ENCODE measurements at regions not wholly inside any gene's neighbourhood (a gene's known extent, or its start where the extent isn't known, plus 50 kb on each side); places are given as distances from the start of the nearest gene placed in this dataset.

GRCh38 chr2:221198309-221198708 lies 373.8 kb downstream of the EPHA4 start:
- no peak overlapping the region for H2BK5ac ChIP-seq (ENCODE audit: low read length)
- H4K8ac ChIP-seq (ENCODE audit: low read depth, low read length) = no peak overlapping the region
- no peaks in the 10 kb centered on the region for H3K4me1 ChIP-seq (ENCODE audit: control insufficient read depth, low read depth, low read length)
- no peak overlapping the region for H3K23ac ChIP-seq (ENCODE audit: low read length)
- H3K4ac ChIP-seq (ENCODE audit: low read depth, low read length) = no peak overlapping the region
- H3K27ac ChIP-seq (ENCODE audit: low read depth, low read length) = no peak overlapping the region
- no peak overlapping the region for H3K4me2 ChIP-seq (ENCODE audit: low read length)
- H3K79me1 ChIP-seq (ENCODE audit: low read length) = no peaks in the 10 kb centered on the region
- no peak overlapping the region for H3K56ac ChIP-seq (ENCODE audit: low read length)
- no peaks in the 10 kb centered on the region for H3K79me2 ChIP-seq (ENCODE audit: control insufficient read depth, insufficient read depth, low read length)
- no peak overlapping the region for H2AK5ac ChIP-seq (ENCODE audit: low read length)
- no peak for DNase-seq
- no peak overlapping the region for H4K5ac ChIP-seq (ENCODE audit: low read length)
- H2BK120ac ChIP-seq (ENCODE audit: low read depth, low read length) = no peak overlapping the region
- no peak overlapping the region for H3K4me3 ChIP-seq (ENCODE audit: low read length)
- no peaks in the 10 kb centered on the region for H3K27me3 ChIP-seq (ENCODE audit: insufficient read depth, low read length, poor library complexity)
- H3K18ac ChIP-seq (ENCODE audit: low read length) = no peak overlapping the region
- H2BK15ac ChIP-seq (replicated peaks; ENCODE audit: low read depth) = no peak overlapping the region
- no peak overlapping the region for H3K9ac ChIP-seq (ENCODE audit: low read length)
- H3K36me3 ChIP-seq (ENCODE audit: control insufficient read depth, insufficient read depth, low read length) = no peaks in the 10 kb centered on the region

- Histone ChIP-seq H4K5ac (ENCODE audit: low read length) (no peak overlapping the region), H3K23ac (ENCODE audit: low read length) (no peak overlapping the region), H3K79me2 (ENCODE audit: control insufficient read depth, insufficient read depth, low read length) (no peaks in the 10 kb centered on the region), H3K36me3 (ENCODE audit: control insufficient read depth, insufficient read depth, low read length) (no peaks in the 10 kb centered on the region), H3K18ac (ENCODE audit: low read length) (no peak overlapping the region), H3K4me1 (ENCODE audit: control insufficient read depth, low read depth, low read length) (no peaks in the 10 kb centered on the region), H2BK120ac (ENCODE audit: low read depth, low read length) (no peak overlapping the region), H3K4me3 (ENCODE audit: low read length) (no peak overlapping the region), H3K27me3 (ENCODE audit: insufficient read depth, low read length, poor library complexity) (no peaks in the 10 kb centered on the region), H4K8ac (ENCODE audit: low read depth, low read length) (no peak overlapping the region), H3K27ac (ENCODE audit: low read depth, low read length) (no peak overlapping the region), H3K56ac (ENCODE audit: low read length) (no peak overlapping the region), H2AK5ac (ENCODE audit: low read length) (no peak overlapping the region), H3K4me2 (ENCODE audit: low read length) (no peak overlapping the region), H2BK15ac (replicated peaks; ENCODE audit: low read depth) (no peak overlapping the region), H3K9ac (ENCODE audit: low read length) (no peak overlapping the region), H2BK5ac (ENCODE audit: low read length) (no peak overlapping the region), H3K4ac (ENCODE audit: low read depth, low read length) (no peak overlapping the region), H3K79me1 (ENCODE audit: low read length) (no peaks in the 10 kb centered on the region)
- WGBS (ENCODE audit: extremely low coverage, insufficient coverage, low lambda C conversion rate) = no CpG with 5 or more reads among the region's 3 CpGs
- DNase-seq = no peak
Observed at GRCh38 chr2:221200184-221200839, 371.8 kb downstream of the EPHA4 start.

DNA sequence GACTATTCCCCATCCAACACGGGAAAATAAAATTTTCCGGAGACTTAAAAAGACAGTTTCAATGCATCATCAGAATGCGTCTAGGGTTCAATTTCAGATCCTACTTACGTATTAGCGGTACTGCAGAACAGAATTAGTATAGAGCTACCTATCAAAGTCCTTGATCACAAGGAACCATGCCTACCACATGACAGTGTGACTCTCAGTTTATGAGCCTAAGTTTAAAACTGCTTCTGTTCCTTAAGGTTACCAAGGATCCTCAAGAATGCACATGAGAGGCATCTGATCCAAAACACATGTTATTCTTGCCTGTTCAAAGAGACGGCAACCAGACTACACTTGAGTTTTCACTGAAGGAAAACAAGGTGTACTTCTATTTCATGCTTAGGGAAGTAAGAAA lies 369.7 kb downstream of the EPHA4 start:
- Histone ChIP-seq H3K79me1 (ENCODE audit: low read length) (no peaks in the 10 kb centered on the region), H2BK120ac (ENCODE audit: low read depth, low read length) (no peak overlapping the region), H3K23ac (ENCODE audit: low read length) (no peak overlapping the region), H3K18ac (ENCODE audit: low read length) (no peak overlapping the region), H3K9ac (ENCODE audit: low read length) (no peak overlapping the region), H4K5ac (ENCODE audit: low read length) (no peak overlapping the region), H3K56ac (ENCODE audit: low read length) (no peak overlapping the region), H3K27me3 (ENCODE audit: insufficient read depth, low read length, poor library complexity) (no peaks in the 10 kb centered on the region), H2AK5ac (ENCODE audit: low read length) (no peak overlapping the region), H4K8ac (ENCODE audit: low read depth, low read length) (no peak overlapping the region), H3K4ac (ENCODE audit: low read depth, low read length) (no peak overlapping the region), H3K4me1 (ENCODE audit: control insufficient read depth, low read depth, low read length) (no peaks in the 10 kb centered on the region), H3K79me2 (ENCODE audit: control insufficient read depth, insufficient read depth, low read length) (no peaks in the 10 kb centered on the region), H2BK15ac (replicated peaks; ENCODE audit: low read depth) (no peak overlapping the region), H3K4me2 (ENCODE audit: low read length) (no peak overlapping the region), H3K4me3 (ENCODE audit: low read length) (no peak overlapping the region), H2BK5ac (ENCODE audit: low read length) (no peak overlapping the region), H3K27ac (ENCODE audit: low read depth, low read length) (no peak overlapping the region), H3K36me3 (ENCODE audit: control insufficient read depth, insufficient read depth, low read length) (no peaks in the 10 kb centered on the region)
- no CpG with 5 or more reads among the region's 6 CpGs for WGBS (ENCODE audit: extremely low coverage, insufficient coverage, low lambda C conversion rate)
- no peak for DNase-seq

DNA sequence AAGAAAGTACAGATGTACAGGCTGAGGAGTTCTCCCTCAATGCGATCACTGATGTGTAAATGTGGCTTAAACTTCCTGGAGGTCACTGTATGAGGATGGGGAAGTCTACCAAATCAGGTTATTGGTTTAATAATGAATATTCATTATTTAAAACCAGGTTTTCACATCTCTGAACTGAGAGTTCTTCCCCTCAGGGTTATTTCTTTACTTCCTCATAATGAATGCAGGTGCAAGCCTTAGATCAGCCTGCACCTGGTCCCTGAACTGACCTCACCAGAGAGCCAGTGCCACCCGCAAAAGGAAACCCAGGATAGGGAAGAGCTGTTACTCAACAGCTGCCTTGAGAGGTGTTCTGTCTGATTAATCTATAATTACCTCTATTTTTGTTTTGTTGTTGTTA lies 369.0 kb downstream of the EPHA4 start:
- H3K36me3 ChIP-seq (ENCODE audit: control insufficient read depth, insufficient read depth, low read length) = no peaks in the 10 kb centered on the region
- H3K79me1 ChIP-seq (ENCODE audit: low read length) = no peaks in the 10 kb centered on the region
- H2AK5ac ChIP-seq (ENCODE audit: low read length) = no peak overlapping the region
- no CpG with 5 or more reads among the region's 2 CpGs for WGBS (ENCODE audit: extremely low coverage, insufficient coverage, low lambda C conversion rate)
- H4K8ac ChIP-seq (ENCODE audit: low read depth, low read length) = no peak overlapping the region
- H2BK5ac ChIP-seq (ENCODE audit: low read length) = no peak overlapping the region
- no peak overlapping the region for H3K4me3 ChIP-seq (ENCODE audit: low read length)
- H3K27ac ChIP-seq (ENCODE audit: low read depth, low read length) = no peak overlapping the region
- no peak for DNase-seq
- no peak overlapping the region for H3K18ac ChIP-seq (ENCODE audit: low read length)
- H3K4ac ChIP-seq (ENCODE audit: low read depth, low read length) = no peak overlapping the region
- H2BK15ac ChIP-seq (replicated peaks; ENCODE audit: low read depth) = no peak overlapping the region
- H3K27me3 ChIP-seq (ENCODE audit: insufficient read depth, low read length, poor library complexity) = no peaks in the 10 kb centered on the region
- no peak overlapping the region for H2BK120ac ChIP-seq (ENCODE audit: low read depth, low read length)
- no peak overlapping the region for H3K4me2 ChIP-seq (ENCODE audit: low read length)
- no peaks in the 10 kb centered on the region for H3K4me1 ChIP-seq (ENCODE audit: control insufficient read depth, low read depth, low read length)
- H4K5ac ChIP-seq (ENCODE audit: low read length) = no peak overlapping the region
- H3K79me2 ChIP-seq (ENCODE audit: control insufficient read depth, insufficient read depth, low read length) = no peaks in the 10 kb centered on the region
- no peak overlapping the region for H3K23ac ChIP-seq (ENCODE audit: low read length)
- no peak overlapping the region for H3K9ac ChIP-seq (ENCODE audit: low read length)
- H3K56ac ChIP-seq (ENCODE audit: low read length) = no peak overlapping the region

DNA sequence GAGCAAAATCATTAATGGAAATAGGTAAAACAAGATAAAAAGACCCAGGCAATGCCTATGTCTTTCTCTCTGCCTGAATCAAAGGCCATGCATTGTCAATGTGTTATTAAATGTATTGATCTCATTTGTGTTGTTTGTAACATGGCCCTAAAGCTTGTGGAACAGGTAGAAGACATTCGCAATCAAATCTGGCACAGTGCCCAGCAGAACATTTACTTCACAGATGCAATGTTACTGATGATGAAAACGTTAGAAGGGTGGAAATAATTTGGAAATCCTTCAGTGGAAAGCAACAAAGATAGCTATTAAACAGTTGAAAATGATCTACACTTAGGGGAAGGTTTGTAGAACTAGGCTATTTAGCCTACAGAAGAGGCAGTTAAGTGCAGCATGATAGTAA lies 368.2 kb downstream of the EPHA4 start:
- Histone ChIP-seq H2BK5ac (ENCODE audit: low read length) (no peak overlapping the region), H4K8ac (ENCODE audit: low read depth, low read length) (no peak overlapping the region), H2BK15ac (replicated peaks; ENCODE audit: low read depth) (no peak overlapping the region), H3K4me3 (ENCODE audit: low read length) (no peak overlapping the region), H2BK120ac (ENCODE audit: low read depth, low read length) (no peak overlapping the region), H3K23ac (ENCODE audit: low read length) (no peak overlapping the region), H3K56ac (ENCODE audit: low read length) (no peak overlapping the region), H3K4me2 (ENCODE audit: low read length) (no peak overlapping the region), H2AK5ac (ENCODE audit: low read length) (no peak overlapping the region), H3K18ac (ENCODE audit: low read length) (no peak overlapping the region), H3K4ac (ENCODE audit: low read depth, low read length) (no peak overlapping the region), H3K36me3 (ENCODE audit: control insufficient read depth, insufficient read depth, low read length) (no peaks in the 10 kb centered on the region), H3K27ac (ENCODE audit: low read depth, low read length) (no peak overlapping the region), H3K79me2 (ENCODE audit: control insufficient read depth, insufficient read depth, low read length) (no peaks in the 10 kb centered on the region), H3K4me1 (ENCODE audit: control insufficient read depth, low read depth, low read length) (no peaks in the 10 kb centered on the region), H3K79me1 (ENCODE audit: low read length) (no peaks in the 10 kb centered on the region), H3K27me3 (ENCODE audit: insufficient read depth, low read length, poor library complexity) (no peaks in the 10 kb centered on the region), H4K5ac (ENCODE audit: low read length) (no peak overlapping the region), H3K9ac (ENCODE audit: low read length) (no peak overlapping the region)
- WGBS (ENCODE audit: extremely low coverage, insufficient coverage, low lambda C conversion rate) = no CpG with 5 or more reads among the region's 2 CpGs
- DNase-seq = no peak

- WGBS (ENCODE audit: extremely low coverage, insufficient coverage, low lambda C conversion rate) = no CpG with 5 or more reads among the region's 2 CpGs
- H2BK5ac ChIP-seq (ENCODE audit: low read length) = no peak overlapping the region
Observed at GRCh38 chr2:221204699-221205098, 367.4 kb downstream of the EPHA4 start.

More at GRCh38 chr2:221204699-221205098, 367.4 kb downstream of the EPHA4 start:
- Histone ChIP-seq H3K79me1 (ENCODE audit: low read length) (no peaks in the 10 kb centered on the region), H4K8ac (ENCODE audit: low read depth, low read length) (no peak overlapping the region), H3K27me3 (ENCODE audit: insufficient read depth, low read length, poor library complexity) (no peaks in the 10 kb centered on the region), H2AK5ac (ENCODE audit: low read length) (no peak overlapping the region), H2BK15ac (replicated peaks; ENCODE audit: low read depth) (no peak overlapping the region), H2BK120ac (ENCODE audit: low read depth, low read length) (no peak overlapping the region), H3K27ac (ENCODE audit: low read depth, low read length) (no peak overlapping the region), H3K18ac (ENCODE audit: low read length) (no peak overlapping the region), H3K4ac (ENCODE audit: low read depth, low read length) (no peak overlapping the region), H3K56ac (ENCODE audit: low read length) (no peak overlapping the region), H3K4me3 (ENCODE audit: low read length) (no peak overlapping the region), H3K4me1 (ENCODE audit: control insufficient read depth, low read depth, low read length) (no peaks in the 10 kb centered on the region), H3K4me2 (ENCODE audit: low read length) (no peak overlapping the region), H4K5ac (ENCODE audit: low read length) (no peak overlapping the region), H3K23ac (ENCODE audit: low read length) (no peak overlapping the region), H3K36me3 (ENCODE audit: control insufficient read depth, insufficient read depth, low read length) (no peaks in the 10 kb centered on the region), H3K9ac (ENCODE audit: low read length) (no peak overlapping the region), H3K79me2 (ENCODE audit: control insufficient read depth, insufficient read depth, low read length) (no peaks in the 10 kb centered on the region)
- DNase-seq = no peak

All from mesendoderm (in vitro differentiated cells).